K562 (cell line): ENCODE measurements at regions not wholly inside any gene's neighbourhood (a gene's known extent, or its start where the extent isn't known, plus 50 kb on each side); places are given as distances from the start of the nearest gene placed in this dataset.
A peak's percentile ranks its signal among the peaks of the same experiment; 100 is the strongest.
"Not testable (repeated sequence)": the region's sequence is repeated elsewhere in the genome, so short reads cannot be mapped to it uniquely, and the experiment has no call there.

ENCODE experiments used
- ATAC-seq: fragments of 200-7000 bp; cut with Tn5 transposase; 3 replicates; pipeline ENCODE4 v1.9.1; 2020; ENCODE audit warnings: moderate library complexity
- BruUV-seq: library from RNA; stranded (reverse); fragments of 400-500 nt; replicated peaks from 2 replicates; lab custom pipeline; 2021; lab: Mats Ljungman, UMichigan
- CTCF ChIA-PET: fragments of 300-600 bp; formaldehyde crosslinking; extraction: SDS; loops from one replicate; lab custom pipeline; 2021; ENCODE audit warnings: low intra/inter-chr PET ratio; lab: Yijun Ruan, JAX
- POLR2A ChIA-PET: fragments of 300-600, 350-650 bp; sonication (Branson Sonifier 250); formaldehyde crosslinking; extraction: SDS; loops from one replicate; lab custom pipeline; 2021; ENCODE audit warnings: antibody characterized with exemption, inconsistent platforms; lab: Yijun Ruan, JAX
- DNase-seq, 4 experiments: peaks; one replicate each; pipeline versions ENCODE4 v3.0.0 to v3.0.0-alpha.2; 2011 to 2018; ENCODE audit warnings: low spot score in 3 of 4, mixed read lengths in 3 of 4; ENCODE audit errors: extremely low read depth in 1 of 4
- FAIRE-seq: peaks from 2 replicates; lab custom pipeline; 2011; peaks lifted over from hg19 to GRCh38; lab: Jason Lieb, UNC
- H2AFZ ChIP-seq: 2 replicates; pipeline ENCODE4 v1.6.0; 2011; ENCODE audit warnings: low read depth, low read length, control low read depth, inconsistent platforms
- H3K27ac ChIP-seq: fragments of 200-600 bp; 3 replicates; pipeline ENCODE4 v1.8.0; 2011; ENCODE audit warnings: low read depth, mild to moderate bottlenecking, control low read depth, inconsistent platforms, low read length, moderate library complexity, mixed read lengths; ENCODE audit errors: extremely low read depth
- H3K27me3 ChIP-seq, 2 experiments: fragments of 300-600 bp in 1 of 2; 2 replicates in 1 of 2; 3 replicates in 1 of 2; pipeline versions ENCODE4 v1.6.0 to v1.8.0; 2011; ENCODE audit warnings: inconsistent platforms in 2 of 2, low read length in 2 of 2, mild to moderate bottlenecking in 1 of 2, mixed read lengths in 1 of 2, moderate library complexity in 1 of 2; ENCODE audit not compliant: control insufficient read depth in 2 of 2, insufficient read depth in 2 of 2
- H3K36me3 ChIP-seq: fragments of 300-600 bp; 3 replicates; pipeline ENCODE4 v1.8.0; 2011; ENCODE audit warnings: mild to moderate bottlenecking, low read length, inconsistent platforms; ENCODE audit not compliant: control insufficient read depth, insufficient read depth
- H3K4me1 ChIP-seq, 2 experiments: fragments of 200-600 bp in 1 of 2; replicated peaks in 1 of 2; 2 replicates in 1 of 2; 3 replicates in 1 of 2; pipeline versions ENCODE4 v1.5.1 to v1.8.0; 2011; ENCODE audit warnings: inconsistent platforms in 2 of 2, low read length in 2 of 2, mild to moderate bottlenecking in 1 of 2, mixed read lengths in 1 of 2, moderate library complexity in 1 of 2; ENCODE audit not compliant: control insufficient read depth in 2 of 2, insufficient read depth in 2 of 2
- H3K4me2 ChIP-seq: 2 replicates; pipeline ENCODE4 v1.6.1; 2011; ENCODE audit warnings: low read length, control low read depth, inconsistent platforms, mixed read lengths; ENCODE audit not compliant: insufficient read depth
- H3K4me3 ChIP-seq: fragments of 200-600 bp; sonication (generic), shearing (Covaris generic); 2 replicates; pipeline ENCODE4 v1.5.1; 2016; ENCODE audit warnings: control low read depth, inconsistent platforms
- H3K79me2 ChIP-seq: fragments of 200-600 bp; 3 replicates; pipeline ENCODE4 v1.8.0; 2011; ENCODE audit warnings: low read length, inconsistent platforms; ENCODE audit not compliant: control insufficient read depth, insufficient read depth
- H3K9ac ChIP-seq, 2 experiments: 2 replicates each; pipeline versions ENCODE4 v1.6.0 to v1.6.1; 2011; ENCODE audit warnings: low read depth in 2 of 2, low read length in 2 of 2, control low read depth in 1 of 2, inconsistent platforms in 1 of 2, mild to moderate bottlenecking in 1 of 2, mixed read lengths in 1 of 2; ENCODE audit not compliant: insufficient read depth in 1 of 2
- H3K9me1 ChIP-seq: one replicate; pipeline ENCODE4 v1.6.0; 2011; ENCODE audit warnings: inconsistent platforms, mild to moderate bottlenecking, low read length, moderate library complexity; ENCODE audit not compliant: control insufficient read depth, insufficient read depth
- H3K9me3 ChIP-seq: replicated peaks from 2 replicates; pipeline ENCODE4 v1.5.1; 2011; ENCODE audit warnings: low read depth, low read length, inconsistent platforms; ENCODE audit not compliant: control insufficient read depth, insufficient read depth
- H4K20me1 ChIP-seq: replicated peaks from 2 replicates; pipeline ENCODE4 v1.6.1; 2011; ENCODE audit warnings: low read length, inconsistent platforms, mixed read lengths; ENCODE audit not compliant: control insufficient read depth, insufficient read depth
- REST ChIP-seq, 2 experiments: fragments of 450-650 bp; formaldehyde crosslinking in 1 of 2; IDR thresholded peaks; 2 replicates each; pipeline versions ENCODE4 v1.4.0 to v1.6.1; 2014 to 2020; ENCODE audit warnings: mild to moderate bottlenecking in 2 of 2, borderline replicate concordance in 1 of 2, low read depth in 1 of 2
- SRF ChIP-seq, 2 experiments: fragments of 250-450, 450-650 bp in 1 of 2; sonication (Bioruptor Pico) in 1 of 2; sonication (generic) in 1 of 2; formaldehyde crosslinking; IDR thresholded peaks; 2 replicates each; pipeline versions ENCODE4 v1.5.0 to v1.5.1; 2020 to 2022; ENCODE audit warnings: mild to moderate bottlenecking in 1 of 2, missing genetic modification reagents in 1 of 2
- WGBS: fragments of 100-300 bp; shearing (Covaris generic); methylation state at CpG from one replicate; pipeline ENCODE4 v1.1.6; 2016; ENCODE audit warnings: low coverage, mixed read lengths; ENCODE audit not compliant: insufficient coverage; ENCODE audit errors: missing lambda C conversion rate; 5-methylcytosine and 5-hydroxymethylcytosine counted together
- in situ Hi-C: fragments of 300-500 bp; cut with MboI; formaldehyde crosslinking; loops from 4 replicates; pipeline ENCODE4 v1.15.0; 2018; ENCODE audit warnings: inconsistent platforms, mixed read lengths
- intact Hi-C: fragments of 100-400 bp; cut with micrococcal nuclease; formaldehyde crosslinking; loops from 2 replicates; pipeline ENCODE4 v1.14.2; 2022

DNA sequence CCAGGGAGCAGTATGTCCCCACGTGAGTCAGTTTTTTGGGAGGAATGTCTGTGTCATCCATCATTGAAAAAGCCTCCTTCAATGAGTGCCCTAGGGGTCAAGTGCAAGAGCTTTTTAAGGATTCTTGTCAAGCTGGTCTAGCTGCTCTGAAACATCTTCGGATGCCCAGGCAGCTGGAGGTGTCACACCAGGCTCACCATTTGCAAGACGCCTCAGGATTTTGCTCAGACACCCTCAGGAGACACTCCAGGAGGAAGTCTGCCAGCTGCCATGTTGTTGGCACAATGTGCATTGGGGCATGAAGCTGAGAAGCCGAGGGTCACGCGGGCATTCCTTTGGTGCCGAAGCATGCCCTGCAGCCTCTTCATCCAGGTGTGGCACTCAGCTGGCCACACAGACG is 111.1 kb upstream of the S1PR3 start:
- no peak for ATAC-seq
- BruUV-seq: no TSS peak
- no peaks in the 10 kb centered on the region for H3K9me3 ChIP-seq
- no peak for TF ChIP-seq SRF (CRISPR knock-in tag; IDR thresholded peaks at IDR 0.05)
- TF ChIP-seq REST (IDR thresholded peaks at IDR 0.05; ENCODE audit: borderline replicate concordance): 0 out of 2 replicates have a peak, but pooled peaks have one; percentile 19
- no peak for TF ChIP-seq REST (CRISPR knock-in tag; IDR thresholded peaks at IDR 0.05; ENCODE audit: low read depth)
- TF ChIP-seq, all 486 proteins: peak for 1
- DNase-seq: no peak
- in situ Hi-C loops (no loop called here), intact Hi-C loops (no loop called here)
- H3K9ac ChIP-seq: no peak overlapping the region
- H3K4me3 ChIP-seq: no peak overlapping the region
- no peaks in the 10 kb centered on the region for H3K79me2 ChIP-seq
- POLR2A ChIA-PET: interaction anchor here (0.7 kb wide), 2 partner anchors 15 to 99 kb away, joined by 3 read pairs; no protein-coding TSS in a partner anchor
- H3K27me3 ChIP-seq: no peaks in the 10 kb centered on the region
- CTCF ChIA-PET: no interaction called here
- no peaks in the 10 kb centered on the region for H4K20me1 ChIP-seq
- WGBS: 8% methylated on average over 7 of the region's 8 CpGs
- H3K4me1 ChIP-seq: no peaks in the 10 kb centered on the region
- no peak overlapping the region for H3K27ac ChIP-seq
- FAIRE-seq: no peak
- no peak overlapping the region for H2AFZ ChIP-seq
- no peak overlapping the region for H3K4me2 ChIP-seq
- no peaks in the 10 kb centered on the region for H3K36me3 ChIP-seq
- H3K9me1 ChIP-seq: no peaks in the 10 kb centered on the region

GRCh38 chr9:88884291-88884690 is 107.0 kb upstream of the S1PR3 start:
- H4K20me1 ChIP-seq, DNase-seq, H3K79me2 ChIP-seq, intact Hi-C loops, FAIRE-seq, in situ Hi-C loops, H3K9me1 ChIP-seq, H3K9me3 ChIP-seq, ATAC-seq, H3K4me2 ChIP-seq, H3K27me3 ChIP-seq, H3K27ac ChIP-seq, H3K9ac ChIP-seq, H3K4me3 ChIP-seq, BruUV-seq, H2AFZ ChIP-seq, H3K36me3 ChIP-seq, H3K4me1 ChIP-seq, CTCF ChIA-PET, POLR2A ChIA-PET: not testable (repeated sequence)
- WGBS: 38% methylated on average over 1 of the region's 1 CpG
